Ramos (cell line): ENCODE measurements at regions not wholly inside any gene's neighbourhood (a gene's known extent, or its start where the extent isn't known, plus 50 kb on each side); places are given as distances from the start of the nearest gene placed in this dataset.
"Not testable (repeated sequence)": the region's sequence is repeated elsewhere in the genome, so short reads cannot be mapped to it uniquely, and the experiment has no call there.

Source experiments
- in situ Hi-C: fragments of 300-500 bp; cut with MboI; formaldehyde crosslinking; loops from one replicate; pipeline ENCODE4 v1.14.3; 2022; ENCODE audit warnings: low sequenced_read_pairs; ENCODE audit not compliant: unreplicated experiment

DNA sequence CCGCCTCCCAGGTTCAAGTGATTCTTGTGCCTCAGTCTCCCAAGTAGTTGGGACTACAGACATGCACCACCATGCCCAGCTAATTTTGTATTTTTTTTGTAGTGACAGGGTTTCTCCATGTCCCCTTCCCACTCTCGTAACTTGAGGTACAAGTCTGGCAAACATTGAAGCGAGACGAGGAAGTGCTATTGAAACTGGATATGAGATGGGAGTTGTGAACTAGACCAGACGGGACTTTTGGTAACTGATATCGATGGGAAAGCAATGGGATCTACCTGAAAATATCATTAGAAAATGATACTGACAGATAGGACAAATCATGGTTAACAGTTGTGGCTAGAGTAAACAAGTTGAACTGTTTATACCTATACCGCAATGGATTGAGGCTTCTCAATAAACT lies 95.2 kb upstream of the TRABD2B start:
- in situ Hi-C loops, result no loop called here

DNA sequence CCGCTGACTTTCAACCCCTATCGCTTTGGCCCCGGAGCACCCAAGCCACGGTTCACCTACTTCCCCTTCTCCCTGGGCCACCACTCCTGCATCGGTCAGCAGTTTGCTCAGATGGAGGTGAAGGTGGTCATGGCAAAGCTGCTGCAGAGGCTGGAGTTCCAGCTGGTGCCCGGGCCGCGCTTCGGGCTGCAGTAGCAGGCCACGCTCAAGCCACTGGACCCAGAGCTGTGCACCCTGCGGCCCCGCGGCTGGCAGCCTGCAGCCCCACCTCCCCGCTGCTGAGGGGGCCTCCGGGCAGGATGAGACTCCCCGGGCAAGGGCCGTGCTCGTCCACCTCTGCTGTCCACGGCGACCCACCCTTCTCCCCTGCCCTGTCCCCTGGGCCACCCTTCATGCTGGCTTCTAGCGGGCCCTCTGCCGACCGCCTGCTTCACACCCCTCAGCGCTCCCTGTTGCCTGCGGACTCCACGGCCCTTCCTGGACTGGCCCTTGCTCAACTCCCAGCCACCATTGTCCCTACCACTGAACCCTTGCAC lies 92.2 kb upstream of the TRABD2B start:
- in situ Hi-C loops, result no loop called here

DNA sequence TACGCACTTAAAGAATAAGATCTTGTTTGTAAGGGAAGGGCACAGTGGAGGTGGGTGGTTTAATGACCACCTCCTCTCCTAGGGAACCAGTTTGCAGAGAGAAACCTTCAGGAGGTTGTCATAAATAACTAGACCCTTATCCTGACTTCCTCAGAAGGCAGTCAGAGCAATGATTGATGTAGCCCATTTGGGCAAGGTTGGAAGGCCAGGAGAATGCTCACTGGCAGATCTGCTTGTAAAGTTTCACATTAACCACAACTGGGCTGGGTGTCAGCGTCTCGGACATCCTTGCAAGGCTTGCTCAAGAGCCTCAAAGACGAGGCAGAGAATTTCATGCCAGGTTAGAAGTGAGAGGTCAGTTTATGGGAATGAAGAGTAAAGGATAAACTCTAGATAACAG lies 87.6 kb upstream of the TRABD2B start:
- in situ Hi-C loops, result no loop called here

DNA sequence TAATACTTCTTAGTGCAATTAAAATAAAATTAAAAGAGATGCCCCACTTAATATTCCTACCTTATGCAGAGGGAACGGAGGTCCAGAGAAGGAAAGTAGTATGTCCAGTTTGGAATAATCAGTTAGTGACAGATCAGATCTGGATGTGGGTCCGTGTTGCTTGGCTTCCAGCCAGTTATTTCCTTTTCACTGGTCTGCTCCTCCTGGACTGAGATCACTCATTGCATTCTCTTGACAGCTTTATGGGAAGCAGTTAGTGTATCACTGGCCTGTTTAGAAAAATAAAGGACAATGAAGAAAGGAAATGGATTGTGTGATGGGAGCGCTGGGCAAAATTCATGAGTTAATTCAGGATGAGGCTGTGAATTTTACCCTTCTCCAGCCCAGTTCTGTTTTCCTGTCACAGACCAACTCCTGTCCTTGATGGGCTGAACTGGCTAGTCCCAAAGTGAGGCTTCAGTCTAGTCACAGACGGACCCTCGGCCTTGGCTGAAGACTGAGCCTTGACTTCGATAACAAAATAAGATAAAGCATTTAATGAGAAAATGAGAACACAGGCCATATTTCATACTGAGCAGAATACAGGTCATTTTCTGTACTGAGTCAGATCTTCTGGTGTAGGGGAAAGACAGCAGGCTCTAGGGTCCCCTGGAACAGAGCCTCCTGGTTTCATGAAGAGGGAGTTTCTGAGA lies 85.2 kb upstream of the TRABD2B start:
- in situ Hi-C loops, result no loop called here

DNA sequence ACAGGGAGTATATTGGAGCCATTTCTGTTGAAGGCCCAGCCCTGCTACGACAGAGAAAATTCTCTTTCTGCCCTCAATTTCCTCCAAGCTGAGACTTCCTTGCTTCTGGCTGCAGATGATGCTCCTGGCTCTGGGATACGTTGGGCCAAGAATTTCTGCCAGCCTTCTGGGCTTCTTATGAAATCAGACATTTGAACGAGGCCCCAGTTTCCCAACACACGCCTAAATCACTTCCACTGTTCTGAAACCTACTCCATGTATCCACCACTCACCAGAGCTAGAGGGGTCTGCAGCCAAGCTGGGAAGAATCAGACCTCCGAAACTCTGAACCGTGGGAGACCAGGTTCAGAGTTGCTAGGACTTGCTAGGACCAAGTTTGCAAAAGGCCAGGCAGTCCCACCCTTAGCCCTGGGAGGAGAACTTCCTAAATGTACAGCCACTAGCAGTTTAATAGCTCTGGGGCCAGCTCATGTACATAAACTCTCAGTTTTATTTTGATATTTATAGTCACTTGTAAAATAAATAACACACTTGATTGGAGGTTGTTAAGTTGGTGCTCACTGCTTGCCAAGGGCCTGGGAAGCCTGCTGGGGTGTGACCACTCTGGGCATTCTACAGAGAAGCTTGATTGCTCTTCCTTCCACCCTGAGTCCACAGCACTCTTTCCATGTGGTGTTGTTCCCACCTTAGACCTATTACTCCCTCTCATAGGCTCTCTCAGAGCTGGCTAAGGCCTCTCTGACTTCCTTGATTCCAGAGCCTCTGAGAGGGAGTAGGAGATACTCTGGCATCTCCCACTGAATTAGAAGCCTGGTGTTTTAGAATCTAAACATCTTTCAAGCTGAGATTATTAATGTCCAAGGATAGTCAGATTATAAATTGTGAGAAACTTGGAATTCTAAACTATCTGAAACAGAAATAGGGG lies 83.4 kb upstream of the TRABD2B start:
- in situ Hi-C loops, result no loop called here

DNA sequence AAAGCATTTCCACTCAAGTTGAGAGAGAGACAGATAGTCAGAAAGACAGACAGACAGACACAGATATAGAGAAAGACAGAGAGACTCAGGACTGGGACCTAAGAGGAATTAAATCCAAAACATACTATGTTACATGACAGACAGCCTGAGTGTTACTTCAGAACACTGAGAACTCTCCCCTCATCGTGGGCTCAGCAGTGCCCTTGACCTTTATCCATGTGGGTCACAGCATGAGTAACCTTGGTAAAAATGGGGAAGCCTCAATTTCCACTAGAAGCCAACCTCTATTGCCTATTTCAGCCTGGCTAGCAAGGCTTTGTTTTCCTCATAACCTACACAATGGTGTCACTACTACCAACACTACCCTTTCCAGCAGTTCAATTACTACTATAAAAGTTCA lies 81.9 kb upstream of the TRABD2B start:
- in situ Hi-C loops, result no loop called here

DNA sequence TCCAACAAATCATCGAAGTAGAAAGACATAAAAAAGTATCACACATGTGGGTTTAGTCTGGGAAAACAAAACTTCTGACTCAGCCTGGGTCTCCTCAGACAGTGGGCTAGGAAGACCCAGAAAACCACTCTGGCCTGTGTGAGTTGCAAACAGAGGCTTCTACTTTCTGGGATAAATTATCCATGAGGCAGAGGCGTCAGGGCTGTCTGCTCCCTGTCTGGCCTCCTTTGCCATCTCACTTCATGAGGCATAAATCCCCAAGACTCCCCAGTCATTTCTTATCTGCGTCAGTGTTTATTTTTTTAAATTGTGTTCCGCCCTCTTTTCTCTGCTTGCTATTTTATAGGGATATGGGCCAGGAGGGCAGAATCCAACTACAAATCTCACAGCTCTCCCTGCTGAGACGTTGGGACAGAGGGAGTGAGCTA lies 80.6 kb upstream of the TRABD2B start:
- in situ Hi-C loops, result no loop called here

DNA sequence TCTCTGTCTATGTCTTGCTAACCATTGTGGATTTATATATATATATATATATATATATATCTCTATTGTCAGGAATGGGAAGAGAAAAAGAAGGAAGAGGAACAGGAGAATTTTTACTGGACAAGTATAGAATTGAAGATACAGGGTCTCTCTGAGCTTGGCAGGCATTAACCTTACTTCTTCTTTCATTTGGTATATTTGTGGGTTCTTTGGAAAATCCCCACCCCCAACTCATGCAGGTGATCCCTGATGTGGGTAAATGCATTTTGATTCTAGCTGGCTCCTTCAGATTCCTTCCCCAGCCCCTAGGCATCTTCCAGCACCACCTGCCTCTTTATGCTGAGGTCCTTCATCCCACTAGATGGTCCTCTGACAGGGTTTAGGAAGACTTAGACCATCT lies 78.8 kb upstream of the TRABD2B start:
- in situ Hi-C loops, result no loop called here

DNA sequence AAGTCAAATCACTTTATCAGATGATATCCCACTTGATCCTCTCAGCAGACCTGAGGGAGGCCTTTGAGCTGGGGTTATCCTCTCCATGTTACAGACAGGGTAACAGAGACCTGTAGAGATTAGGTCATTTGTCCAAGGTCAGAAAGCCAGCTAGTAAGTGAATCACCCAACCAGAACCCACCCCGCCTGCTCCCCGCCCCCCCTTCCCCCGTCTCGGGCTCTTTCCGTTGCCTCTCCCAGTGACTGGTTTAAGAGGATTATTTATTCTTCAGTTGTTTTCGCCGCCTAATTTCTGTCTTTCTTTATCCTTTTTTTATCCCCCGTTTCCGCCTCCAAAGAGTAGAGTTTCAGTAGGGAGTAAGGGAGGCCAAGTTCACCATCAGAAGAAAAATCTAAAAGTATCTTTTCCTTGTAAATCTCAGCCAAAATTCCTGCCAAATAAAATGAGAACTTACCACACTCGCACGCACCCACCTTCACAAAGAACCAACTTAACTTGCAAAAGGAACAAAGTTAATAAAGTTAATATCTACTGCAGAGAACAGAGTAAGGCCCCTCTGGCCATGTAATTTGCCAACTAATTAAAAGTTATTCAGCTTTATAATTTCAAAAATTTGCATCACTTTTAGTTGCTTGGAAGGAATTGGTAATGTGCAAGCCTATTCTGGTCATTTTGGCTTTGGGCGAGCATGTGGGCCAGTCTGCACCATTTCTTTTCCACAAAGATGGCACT lies 76.8 kb upstream of the TRABD2B start:
- in situ Hi-C loops, result no loop called here

DNA sequence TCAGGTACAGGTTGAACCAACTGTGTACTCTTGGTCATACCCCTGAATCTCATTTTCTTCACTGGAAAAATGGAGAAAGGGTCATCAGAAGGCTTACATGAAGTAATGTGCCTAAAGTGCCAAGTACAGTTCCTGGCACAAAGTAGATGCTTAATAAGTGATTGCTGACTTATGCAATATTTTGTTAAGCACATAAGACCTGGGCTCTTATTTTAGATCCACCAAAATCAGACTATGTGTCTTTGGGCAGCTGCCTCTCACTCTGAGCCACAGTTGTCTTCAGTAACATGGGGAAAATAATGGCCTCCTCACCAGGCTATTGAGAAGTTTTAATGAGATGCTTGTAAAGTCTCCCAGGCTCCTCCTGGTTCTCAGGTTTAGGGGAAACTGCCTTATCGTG lies 74.3 kb upstream of the TRABD2B start:
- in situ Hi-C loops, result no loop called here

DNA sequence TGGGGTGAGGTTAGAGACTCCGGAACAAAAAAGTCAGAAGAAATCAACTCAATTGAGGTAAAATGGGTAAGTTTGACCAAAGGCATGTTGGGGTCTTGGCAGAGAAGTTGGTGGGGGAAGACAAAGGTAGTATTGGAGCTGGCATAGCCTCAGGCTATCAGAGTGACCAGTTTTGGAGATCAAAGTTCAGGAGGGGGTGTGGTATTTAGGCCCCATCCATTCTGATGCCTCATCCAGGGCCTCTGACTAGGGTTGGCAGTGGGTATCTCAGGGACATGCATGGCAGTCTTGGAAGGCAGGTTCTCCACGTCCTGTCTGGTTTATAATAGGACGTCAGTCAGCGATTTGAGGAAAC lies 73.2 kb upstream of the TRABD2B start:
- in situ Hi-C loops, result no loop called here

DNA sequence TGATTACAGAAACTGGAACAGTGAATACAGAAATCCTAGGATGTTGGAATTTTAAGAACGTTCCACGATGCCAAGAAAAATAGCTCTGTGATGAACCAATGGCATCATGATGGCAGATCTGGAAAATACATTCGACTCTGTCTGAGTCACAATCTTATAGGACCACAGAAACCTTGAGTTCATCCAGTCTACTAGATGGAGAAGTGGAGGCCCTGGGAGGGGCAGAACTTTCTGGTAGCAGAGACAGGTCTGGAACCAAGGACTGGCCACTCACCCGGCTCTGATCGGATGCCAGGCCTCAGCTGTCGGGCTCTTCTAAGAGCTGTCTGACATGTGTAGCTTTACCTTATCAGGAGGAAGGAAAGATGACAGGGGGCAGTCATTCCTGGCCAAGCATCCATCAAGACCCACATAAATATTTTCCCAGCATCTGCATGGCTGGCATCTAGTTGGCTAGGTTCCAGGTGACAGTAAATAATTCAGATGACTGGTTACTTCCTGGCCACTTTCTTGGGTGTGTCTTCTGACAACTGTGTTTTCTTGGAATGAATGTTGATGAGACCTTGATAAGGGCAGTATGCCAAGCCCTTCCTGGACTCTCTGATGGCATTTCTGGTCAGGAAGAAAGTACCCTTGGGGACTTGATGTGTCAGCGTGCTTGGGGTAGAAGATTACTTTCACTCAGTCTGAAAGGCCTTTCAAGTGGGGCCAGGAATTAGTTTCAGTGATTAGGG lies 72.6 kb upstream of the TRABD2B start:
- in situ Hi-C loops, result no loop called here

DNA sequence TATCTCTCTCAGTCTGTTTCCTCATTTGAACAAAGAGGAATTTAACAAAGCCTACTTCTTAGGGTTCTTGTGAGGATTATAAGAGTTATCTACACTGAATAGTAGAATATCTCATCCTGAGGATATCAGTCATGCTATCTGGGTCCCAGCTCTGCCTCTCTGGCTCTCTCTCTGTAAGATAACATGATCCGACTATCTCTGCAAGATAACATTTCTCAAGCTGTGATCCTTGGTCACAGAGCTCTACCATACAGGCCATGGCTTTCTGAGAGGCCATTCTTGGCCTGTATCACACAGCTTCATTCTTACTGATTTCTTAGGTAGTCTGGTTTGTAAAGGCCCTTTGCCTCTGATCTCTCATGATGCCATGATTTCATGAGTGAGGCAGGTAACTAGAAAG lies 71.0 kb upstream of the TRABD2B start:
- in situ Hi-C loops, result no loop called here

DNA sequence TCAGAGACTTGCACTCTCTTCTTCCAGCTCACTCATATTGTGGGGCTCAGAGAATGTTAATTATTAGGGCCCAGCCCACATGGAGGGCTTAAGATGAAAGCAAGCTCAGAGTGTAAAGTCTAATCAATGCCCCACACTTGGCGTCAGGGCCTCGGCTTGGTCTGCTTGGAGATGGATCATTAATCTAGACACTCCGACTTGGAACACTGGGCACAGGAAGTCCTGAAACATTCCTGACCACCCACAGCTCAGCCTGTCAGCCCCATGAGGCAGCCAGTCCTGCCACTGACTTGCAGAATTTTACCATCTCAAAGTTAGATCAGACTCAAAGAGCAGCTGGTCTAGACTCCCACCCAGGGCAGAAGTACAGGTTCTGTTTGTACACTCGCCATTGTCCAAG lies 69.8 kb upstream of the TRABD2B start:
- in situ Hi-C loops, result no loop called here

DNA sequence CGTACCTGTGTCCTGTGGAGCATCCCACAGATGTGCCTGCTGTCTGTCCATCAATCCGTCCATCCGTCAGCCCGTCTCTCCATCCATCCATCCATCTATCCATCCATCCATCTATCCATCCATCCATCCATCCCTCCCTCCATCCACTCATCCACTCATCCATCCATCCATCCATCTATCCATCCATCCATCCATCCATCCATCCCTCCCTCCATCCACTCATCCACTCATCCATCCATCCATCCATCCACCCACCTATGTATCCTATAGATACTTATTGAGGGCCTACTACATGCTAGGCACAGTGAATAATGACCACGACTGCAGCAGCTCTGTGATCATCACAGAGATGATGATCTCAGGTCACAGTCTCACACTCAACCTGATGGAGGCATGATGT lies 67.5 kb upstream of the TRABD2B start:
- in situ Hi-C loops, result not testable (repeated sequence)

DNA sequence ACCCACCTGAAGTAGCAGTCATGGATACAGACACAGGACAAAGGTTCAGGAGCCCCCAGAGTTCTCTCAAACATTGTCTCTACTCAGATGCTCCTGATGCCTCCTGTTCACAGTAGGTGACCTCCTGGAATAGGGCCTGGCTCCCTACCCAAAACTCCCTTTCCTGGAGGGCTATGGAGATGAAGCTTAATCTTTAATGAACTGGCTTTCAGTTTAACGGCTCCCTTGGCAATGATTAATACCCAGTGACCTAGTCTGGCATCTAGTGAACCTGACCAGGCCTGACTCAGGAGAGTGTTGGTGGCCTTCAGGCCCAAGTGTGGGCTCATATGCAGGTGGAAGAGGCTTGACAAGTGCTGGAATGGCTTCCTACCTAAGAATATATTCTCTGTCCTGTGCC lies 65.2 kb upstream of the TRABD2B start:
- in situ Hi-C loops, result no loop called here

DNA sequence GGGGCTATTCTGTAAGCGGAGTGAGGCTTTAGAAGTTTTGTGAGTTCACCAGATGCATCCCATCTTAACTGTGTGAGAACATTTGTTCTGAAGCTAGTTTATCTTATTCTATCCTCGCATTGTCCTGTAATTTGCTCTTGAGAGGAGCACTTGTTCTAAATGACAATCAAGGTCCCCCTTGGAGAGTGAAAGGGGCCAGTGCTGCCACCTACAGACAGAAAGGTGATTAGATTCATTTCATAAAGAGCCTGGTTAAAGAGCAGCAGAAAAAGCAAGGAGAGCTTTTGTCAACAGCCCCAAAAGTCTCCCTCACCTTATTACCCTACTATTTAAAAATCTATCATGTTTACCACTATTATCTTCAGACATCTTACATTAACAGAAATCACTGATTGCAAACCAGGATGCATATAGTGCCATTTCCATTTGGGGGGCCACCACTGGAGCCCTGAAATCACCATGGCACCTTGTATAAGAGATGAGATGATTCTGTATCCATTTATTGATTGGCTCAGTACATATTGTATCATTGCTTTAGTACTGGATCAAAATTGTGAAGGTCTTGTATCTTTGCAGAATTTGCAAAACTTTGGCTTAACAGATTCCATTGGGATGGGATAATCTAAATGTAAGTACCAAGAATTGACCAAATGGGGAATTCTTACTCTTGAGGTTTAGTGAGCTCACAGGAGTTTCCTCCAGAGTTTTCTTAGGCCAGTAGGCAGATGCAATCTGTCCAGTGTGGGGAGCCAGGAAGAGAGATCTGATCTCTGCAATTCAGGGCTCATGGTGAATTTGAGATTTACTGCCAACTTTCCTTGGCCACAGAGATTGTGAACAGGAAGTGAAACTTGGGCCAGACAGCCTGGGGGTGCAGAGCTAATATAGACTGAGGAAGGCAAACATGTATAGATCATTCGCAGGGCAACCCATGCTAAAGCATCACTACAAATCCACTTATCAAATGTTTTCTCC lies 64.3 kb upstream of the TRABD2B start:
- in situ Hi-C loops, result no loop called here

DNA sequence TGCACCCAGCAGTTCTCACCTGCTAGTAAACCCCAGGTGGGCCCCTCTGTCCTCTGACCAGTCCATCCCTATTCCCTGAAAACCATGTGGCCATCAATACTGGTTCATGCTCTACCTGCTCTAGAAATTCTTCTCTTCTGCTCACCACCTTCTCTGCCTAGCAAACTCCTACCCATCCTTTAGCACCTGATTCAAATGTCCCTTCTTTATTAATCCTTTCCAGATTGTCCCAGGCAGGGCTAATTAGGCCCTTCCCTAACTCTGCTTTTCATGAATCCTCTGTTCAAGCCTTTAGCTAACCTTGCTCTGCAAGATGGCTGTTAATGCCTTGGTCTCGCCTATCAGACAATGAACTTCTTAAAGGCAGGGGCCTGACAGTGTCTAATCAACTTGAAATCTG lies 62.1 kb upstream of the TRABD2B start:
- in situ Hi-C loops, result no loop called here
